HG03060 (cell line): ENCODE measurements at regions not wholly inside any gene's neighbourhood (a gene's known extent, or its start where the extent isn't known, plus 50 kb on each side); places are given as distances from the start of the nearest gene placed in this dataset.
"Not testable (repeated sequence)": the region's sequence is repeated elsewhere in the genome, so short reads cannot be mapped to it uniquely, and the experiment has no call there.

Source experiments
- ATAC-seq: cut with Tn5 transposase; IDR thresholded peaks from one replicate; pipeline ENCODE4 v1.9.1; 2021; ENCODE audit warnings: low read depth, moderate number of reproducible peaks; ENCODE audit not compliant: unreplicated experiment

- no peak for ATAC-seq
Measured at GRCh38 chr5:91645347-91645746, 262.2 kb upstream of the ARRDC3 start.

DNA sequence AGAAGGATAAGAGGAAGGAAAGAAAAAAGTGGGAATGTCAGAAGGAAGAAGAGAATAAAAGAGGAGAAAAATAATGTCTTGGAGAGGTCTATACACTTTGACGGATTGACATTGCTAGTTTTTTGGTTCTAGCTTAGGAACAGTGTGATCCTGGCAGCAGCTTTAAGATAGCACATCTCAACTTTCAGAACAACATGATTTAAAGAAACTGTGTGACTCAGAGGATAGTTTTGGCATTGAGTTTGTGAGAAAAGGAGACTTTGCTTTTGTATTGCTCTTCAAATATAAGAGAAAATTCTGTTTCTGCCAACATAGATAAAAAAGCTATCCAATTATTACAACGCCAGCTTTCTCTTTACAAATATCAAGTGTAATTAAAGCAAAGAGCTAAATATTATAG is 260.7 kb upstream of the ARRDC3 start:
- no peak for ATAC-seq

- no peak for ATAC-seq
Measured at GRCh38 chr5:91642581-91642980, 259.5 kb upstream of the ARRDC3 start.

DNA sequence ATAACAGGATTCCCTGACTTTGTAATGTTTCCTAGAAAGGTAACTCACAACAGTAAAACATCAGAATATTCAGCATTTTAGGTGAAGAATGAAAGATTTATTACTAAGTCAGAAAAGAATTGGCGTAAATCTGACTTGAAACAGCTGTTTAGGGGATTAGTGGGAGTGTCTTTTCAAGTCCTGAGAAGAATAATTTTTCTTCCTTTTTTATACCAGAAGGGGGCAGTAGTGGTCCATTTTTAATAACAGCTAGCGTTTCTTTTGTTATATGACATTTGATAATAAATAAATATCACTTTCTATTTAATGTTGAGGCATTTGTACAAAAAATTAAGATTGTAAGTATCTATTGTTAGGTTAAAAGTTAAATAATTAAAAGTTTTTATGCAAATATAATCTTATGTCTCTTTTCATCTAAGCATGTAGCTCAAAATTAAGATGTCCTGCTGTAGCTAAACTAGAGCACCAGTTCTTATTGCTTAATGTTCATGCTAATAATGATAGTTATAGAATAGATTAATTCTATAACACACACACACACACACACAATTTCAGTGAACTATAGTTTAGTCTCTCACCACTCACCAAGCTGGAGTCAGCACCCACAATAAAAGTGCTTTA is 258.7 kb upstream of the ARRDC3 start:
- ATAC-seq, result no peak

GRCh38 chr5:91639744-91640143 is 256.6 kb upstream of the ARRDC3 start:
- no peak for ATAC-seq

- no peak for ATAC-seq
Measured at GRCh38 chr5:91638010-91638409, 254.9 kb upstream of the ARRDC3 start.

GRCh38 chr5:91635950-91636734 is 253.0 kb upstream of the ARRDC3 start:
- no peak for ATAC-seq

DNA sequence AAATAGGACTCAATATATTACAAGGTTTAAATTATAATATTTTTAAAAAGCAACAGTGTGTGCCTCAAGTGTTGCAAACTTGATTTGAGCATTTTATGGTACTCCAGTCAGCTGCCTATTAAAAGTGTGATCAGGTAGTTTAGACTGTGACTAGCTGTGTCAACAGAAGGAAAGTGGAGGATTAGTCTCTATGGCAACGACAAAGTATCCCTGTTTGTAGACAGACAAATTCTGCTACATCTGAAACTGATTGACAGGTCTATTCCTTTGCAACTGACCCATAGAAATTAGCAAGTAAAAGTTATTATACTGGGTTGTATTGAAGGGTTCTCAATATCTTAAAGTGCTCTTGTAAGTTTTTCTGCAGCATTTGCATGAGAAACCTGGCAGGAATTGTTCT is 249.8 kb upstream of the ARRDC3 start:
- ATAC-seq, result no peak

DNA sequence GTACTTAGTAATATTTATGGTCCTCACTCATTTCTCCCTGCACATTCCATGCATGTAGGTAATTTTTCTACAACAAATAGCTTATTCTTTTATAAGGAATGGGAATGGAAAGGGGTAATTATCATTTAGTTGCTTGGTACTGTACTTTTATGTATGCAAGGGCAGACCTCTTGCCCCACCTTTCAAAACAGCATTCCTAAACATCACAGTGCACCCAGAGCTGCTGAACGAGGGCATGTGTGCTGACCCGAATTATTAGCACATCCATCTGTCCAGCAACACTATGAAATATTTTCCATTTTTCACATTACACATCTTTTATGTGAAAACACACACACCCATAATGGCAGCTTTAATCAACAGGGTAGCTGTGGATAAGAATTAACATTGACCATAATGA is 228.6 kb upstream of the ARRDC3 start:
- ATAC-seq, result no peak

DNA sequence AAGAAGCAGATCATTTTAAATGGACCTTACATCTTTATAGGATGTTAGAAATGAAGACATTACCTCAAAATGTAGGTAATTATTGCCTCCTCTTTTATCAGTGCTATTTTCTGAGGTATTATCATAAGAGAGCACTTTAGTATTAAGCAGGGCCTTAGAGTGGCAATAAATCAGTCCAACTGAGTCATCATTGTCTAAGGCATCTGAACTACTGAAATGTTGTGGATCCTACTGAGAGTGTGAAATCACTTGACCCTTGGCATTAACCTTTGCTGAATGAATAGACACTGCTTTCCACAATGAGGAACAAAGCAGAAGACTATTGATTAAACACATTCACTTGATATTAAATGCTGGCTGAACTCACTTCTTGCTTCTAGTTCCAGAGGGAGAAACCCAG is 224.6 kb upstream of the ARRDC3 start:
- no peak for ATAC-seq

- ATAC-seq, result no peak
Measured at GRCh38 chr5:91599863-91600262, 216.7 kb upstream of the ARRDC3 start.

DNA sequence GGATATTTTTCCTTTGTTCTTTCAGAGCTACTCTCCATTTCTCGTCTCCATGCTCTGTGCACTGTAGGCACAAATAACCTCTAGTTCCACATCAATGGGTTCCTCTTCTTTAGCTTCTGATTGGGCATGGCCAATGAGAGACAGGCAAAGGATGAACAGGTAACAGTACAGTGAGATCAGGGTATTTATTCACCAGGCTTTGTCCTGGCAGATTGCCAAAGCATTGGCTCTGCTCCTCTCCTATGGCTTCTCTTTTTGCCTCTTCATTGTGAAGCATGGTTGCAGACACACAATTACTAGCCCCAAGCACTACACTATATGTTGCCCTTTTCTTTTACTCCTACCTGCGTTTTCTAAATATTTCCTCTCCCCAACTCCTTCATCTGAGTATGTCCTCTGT is 215.1 kb upstream of the ARRDC3 start:
- no peak for ATAC-seq

GRCh38 chr5:91595424-91595823 is 212.3 kb upstream of the ARRDC3 start:
- no peak for ATAC-seq

DNA sequence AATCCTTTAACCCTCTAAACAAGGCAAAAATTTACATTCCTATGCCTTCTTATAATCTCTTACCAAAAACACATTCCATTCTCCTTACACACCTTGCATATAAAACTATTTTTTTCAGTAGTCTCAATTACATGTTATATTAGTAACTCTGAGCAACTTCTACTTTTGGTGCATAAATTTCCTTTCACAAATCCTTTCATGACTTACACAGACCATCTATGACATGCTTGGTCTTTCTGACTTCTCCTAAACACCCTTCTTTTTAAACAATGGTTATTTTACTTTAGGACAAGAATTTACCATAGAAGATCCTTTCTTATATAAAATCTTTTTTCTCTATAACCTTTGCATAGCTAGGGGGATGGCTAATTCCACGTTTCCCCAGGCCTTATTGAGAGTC is 208.0 kb upstream of the ARRDC3 start:
- no peak for ATAC-seq

DNA sequence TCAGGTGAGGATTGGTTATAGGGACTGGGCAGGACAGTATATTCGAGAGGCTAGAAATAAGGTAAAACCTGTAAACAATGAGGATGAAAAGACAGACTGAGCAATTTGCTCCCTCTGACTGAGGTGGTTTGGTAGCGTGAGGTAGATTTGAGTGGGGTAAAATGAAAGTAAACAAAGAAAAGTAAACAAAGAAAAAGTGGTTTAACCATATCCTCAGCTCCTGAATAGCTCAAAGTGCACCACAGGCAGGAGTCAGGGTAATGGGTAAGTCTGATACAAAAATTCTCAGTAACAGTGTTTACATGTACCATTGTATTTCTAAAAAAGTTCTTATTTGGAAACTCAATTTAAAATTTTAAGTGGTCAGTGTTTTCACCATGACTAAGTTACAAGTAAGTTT is 203.1 kb upstream of the ARRDC3 start:
- ATAC-seq, result no peak

GRCh38 chr5:91584352-91584751 is 201.2 kb upstream of the ARRDC3 start:
- ATAC-seq, result no peak

DNA sequence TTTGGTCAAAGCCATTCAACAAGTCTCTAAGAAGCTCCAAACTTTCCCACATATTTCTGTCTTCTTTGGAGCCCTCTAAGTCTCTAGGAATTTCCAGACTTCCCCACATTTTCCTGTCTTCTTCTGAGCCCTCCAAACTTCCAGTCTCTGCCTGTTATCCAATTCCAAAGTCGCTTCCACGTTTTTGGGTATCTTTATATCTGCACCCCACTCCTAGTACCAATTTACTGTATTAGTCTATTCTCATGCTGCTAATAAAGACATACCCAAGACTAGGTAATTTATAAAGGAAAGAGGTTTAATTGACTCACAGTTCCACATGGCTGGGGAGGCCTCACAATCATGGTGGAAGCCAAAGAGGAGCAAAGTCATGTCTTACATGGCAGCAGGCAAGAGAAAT is 182.9 kb upstream of the ARRDC3 start:
- not testable (repeated sequence) for ATAC-seq

- no peak for ATAC-seq
Measured at GRCh38 chr5:91562922-91563321, 179.8 kb upstream of the ARRDC3 start.

DNA sequence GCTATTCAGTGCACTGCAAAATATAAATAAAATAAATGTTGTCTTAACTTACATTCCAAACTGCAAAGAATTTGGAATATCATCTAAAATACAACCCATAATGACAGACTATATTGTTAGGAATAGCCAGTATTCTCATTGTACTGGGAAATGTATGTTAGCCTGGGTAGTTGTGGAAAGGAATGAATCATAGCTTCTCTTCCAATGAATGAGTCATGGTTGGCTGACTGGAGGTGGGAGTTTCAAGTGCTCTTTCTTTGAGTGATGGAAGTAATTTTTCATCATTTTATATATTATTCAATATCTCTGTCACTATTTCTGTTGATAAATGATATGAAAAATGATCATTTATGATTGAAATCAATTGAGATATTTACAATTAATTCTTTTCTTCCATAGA is 158.6 kb upstream of the ARRDC3 start:
- ATAC-seq, result no peak

- no peak for ATAC-seq
Measured at GRCh38 chr5:91538179-91538578, 155.1 kb upstream of the ARRDC3 start.

- no peak for ATAC-seq
Measured at GRCh38 chr5:91535499-91535898, 152.4 kb upstream of the ARRDC3 start.

- no peak for ATAC-seq
Measured at GRCh38 chr5:91534332-91534731, 151.2 kb upstream of the ARRDC3 start.
